SK-N-SH (cell line): ENCODE measurements at regions not wholly inside any gene's neighbourhood (a gene's known extent, or its start where the extent isn't known, plus 50 kb on each side); places are given as distances from the start of the nearest gene placed in this dataset.

Source experiments
- CTCF ChIA-PET: fragments of 300-600, 350-600 bp; formaldehyde crosslinking; extraction: SDS; loops from one replicate; lab custom pipeline; 2021; lab: Yijun Ruan, JAX
- POLR2A ChIA-PET: fragments of 350-600 bp; sonication (Branson Sonifier 250); formaldehyde crosslinking; extraction: SDS; loops from one replicate; lab custom pipeline; 2020; ENCODE audit warnings: antibody characterized with exemption, inconsistent platforms; lab: Yijun Ruan, JAX
- DNase-seq: peaks from one replicate; pipeline ENCODE4 v3.0.0; 2012
- H2AFZ ChIP-seq: fragments of 200-600 bp; sonication (generic); 2 replicates; pipeline ENCODE4 v1.8.1; 2016; ENCODE audit warnings: antibody characterized with exemption, mild to moderate bottlenecking, low read depth
- H3F3A ChIP-seq: fragments of 200-600 bp; sonication (generic); replicated peaks from 2 replicates; pipeline ENCODE3; 2016; ENCODE audit warnings: antibody characterized with exemption, mild to moderate bottlenecking; ENCODE audit not compliant: insufficient read depth
- H3K27ac ChIP-seq, 2 experiments: fragments of 200-500 bp in 1 of 2; fragments of 200-600 bp in 1 of 2; sonication (Bioruptor generic) in 1 of 2; sonication (generic), shearing (Covaris generic) in 1 of 2; 2 replicates each; pipeline versions ENCODE4 v1.5.1 to v1.6.1; 2014 to 2016; ENCODE audit warnings: low read depth in 2 of 2, inconsistent platforms in 1 of 2, low read length in 1 of 2, mild to moderate bottlenecking in 1 of 2, mixed read lengths in 1 of 2
- H3K27me3 ChIP-seq: fragments of 200-600 bp; sonication (generic), shearing (Covaris generic); 2 replicates; pipeline ENCODE4 v1.6.1; 2016; ENCODE audit warnings: mixed run types; ENCODE audit not compliant: insufficient read depth
- H3K36me3 ChIP-seq, 2 experiments: fragments of 200-500 bp in 1 of 2; fragments of 200-600 bp in 1 of 2; sonication (Bioruptor generic) in 1 of 2; sonication (generic) in 1 of 2; replicated peaks in 1 of 2; 2 replicates each; pipeline versions ENCODE3 to v1.5.1; 2014 to 2016; ENCODE audit warnings: low read length in 1 of 2, mild to moderate bottlenecking in 1 of 2; ENCODE audit not compliant: insufficient read depth in 2 of 2, control insufficient read depth in 1 of 2
- H3K4me1 ChIP-seq, 2 experiments: fragments of 200-500 bp in 1 of 2; fragments of 200-600 bp in 1 of 2; sonication (Bioruptor generic) in 1 of 2; sonication (generic), shearing (Covaris generic) in 1 of 2; 2 replicates each; pipeline versions ENCODE4 v1.5.1 to v1.6.1; 2014 to 2016; ENCODE audit warnings: low read depth in 1 of 2, low read length in 1 of 2, mixed run types in 1 of 2; ENCODE audit not compliant: insufficient read depth in 2 of 2, control insufficient read depth in 1 of 2
- H3K4me2 ChIP-seq: fragments of 200-600 bp; sonication (generic), shearing (Covaris generic); 2 replicates; pipeline ENCODE4 v1.6.1; 2017; ENCODE audit warnings: mixed run types
- H3K4me3 ChIP-seq, 2 experiments: fragments of 200-500 bp in 1 of 2; fragments of 200-600 bp in 1 of 2; sonication (Bioruptor generic) in 1 of 2; sonication (generic), shearing (Covaris generic) in 1 of 2; 2 replicates each; pipeline versions ENCODE4 v1.5.1 to v1.8.1; 2014 to 2016; ENCODE audit warnings: low read depth in 2 of 2, inconsistent platforms in 1 of 2, low read length in 1 of 2, mild to moderate bottlenecking in 1 of 2, mixed read lengths in 1 of 2, moderate library complexity in 1 of 2
- H3K79me2 ChIP-seq: fragments of 200-600 bp; sonication (generic); 2 replicates; pipeline ENCODE4 v1.8.1; 2017; ENCODE audit warnings: mild to moderate bottlenecking; ENCODE audit not compliant: insufficient read depth
- H3K9ac ChIP-seq: fragments of 200-600 bp; sonication (generic); 2 replicates; pipeline ENCODE4 v1.6.1; 2017; ENCODE audit warnings: mixed run types
- H3K9me2 ChIP-seq: fragments of 200-600 bp; sonication (generic); 2 replicates; pipeline ENCODE4 v1.6.1; 2017; ENCODE audit warnings: mixed run types
- H3K9me3 ChIP-seq: fragments of 200-600 bp; sonication (generic); 2 replicates; pipeline ENCODE4 v1.6.1; 2017; ENCODE audit warnings: mixed run types, mild to moderate bottlenecking, moderate library complexity
- H4K20me1 ChIP-seq: fragments of 200-600 bp; sonication (generic); 2 replicates; pipeline ENCODE4 v1.6.1; 2017; ENCODE audit warnings: mild to moderate bottlenecking, mixed run types; ENCODE audit not compliant: insufficient read depth
- CHD2 ChIP-seq: fragments of 150-350 bp; IDR thresholded peaks from 2 replicates; pipeline ENCODE4 v1.6.1; 2018; ENCODE audit warnings: low read length; ENCODE audit not compliant: partially characterized antibody
- CTCF ChIP-seq: fragments of 200-600 bp; sonication (generic); IDR thresholded peaks from 2 replicates; pipeline ENCODE4 v1.6.1; 2017; ENCODE audit warnings: antibody characterized with exemption, mild to moderate bottlenecking, moderate library complexity
- ELF1 ChIP-seq: IDR thresholded peaks from 2 replicates; pipeline ENCODE4 v1.4.0; 2012
- EZH2phosphoT487 ChIP-seq: fragments of 200-600 bp; sonication (generic); IDR thresholded peaks from 2 replicates; pipeline ENCODE4 v1.6.1; 2017; ENCODE audit warnings: low read depth, mixed run types, mild to moderate bottlenecking, antibody characterized with exemption, moderate library complexity, borderline replicate concordance
- FOXM1 ChIP-seq: IDR thresholded peaks from 2 replicates; pipeline ENCODE4 v1.4.0; 2012; ENCODE audit warnings: low read depth, mild to moderate bottlenecking
- GABPA ChIP-seq: IDR thresholded peaks from 2 replicates; pipeline ENCODE4 v1.4.0; 2012; ENCODE audit warnings: low read depth, mild to moderate bottlenecking
- GATA2 ChIP-seq: sonication (generic); formaldehyde crosslinking; IDR thresholded peaks from 2 replicates; pipeline ENCODE4 v1.5.0; 2020; ENCODE audit warnings: mild to moderate bottlenecking, missing genetic modification reagents
- IRF3 ChIP-seq: fragments of 150-350 bp; IDR thresholded peaks from 2 replicates; pipeline ENCODE4 v1.6.1; 2016; ENCODE audit warnings: mild to moderate bottlenecking, low read depth, low read length
- NFIC ChIP-seq: IDR thresholded peaks from 2 replicates; pipeline ENCODE4 v1.4.0; 2012; ENCODE audit warnings: borderline replicate concordance
- NRF1 ChIP-seq: IDR thresholded peaks from 2 replicates; pipeline ENCODE4 v1.6.1; 2012; ENCODE audit warnings: low read depth, mild to moderate bottlenecking, low read length
- PBX3 ChIP-seq: IDR thresholded peaks from 2 replicates; pipeline ENCODE4; 2012
- POLR2AphosphoS5 ChIP-seq: IDR thresholded peaks from 2 replicates; pipeline ENCODE4 v1.6.1; 2012; ENCODE audit warnings: low read depth, low read length
- RAD21 ChIP-seq: IDR thresholded peaks from 2 replicates; pipeline ENCODE4 v1.6.1; 2012; ENCODE audit warnings: mild to moderate bottlenecking, low read length
- RCOR1 ChIP-seq: fragments of 150-350 bp; IDR thresholded peaks from 2 replicates; pipeline ENCODE4 v1.6.1; 2017; ENCODE audit warnings: antibody characterized with exemption, low read length
- REST ChIP-seq: IDR thresholded peaks from 2 replicates; pipeline ENCODE4 v1.6.1; 2012; ENCODE audit warnings: mild to moderate bottlenecking, low read depth, low read length, moderate library complexity
- RFX5 ChIP-seq: IDR thresholded peaks from 2 replicates; pipeline ENCODE4 v1.6.1; 2012; ENCODE audit warnings: mild to moderate bottlenecking, improper control_type of control experiment, low read length
- RXRA ChIP-seq: IDR thresholded peaks from 2 replicates; pipeline ENCODE4 v1.4.0; 2012; ENCODE audit warnings: low read depth, mild to moderate bottlenecking, borderline replicate concordance
- USF1 ChIP-seq: IDR thresholded peaks from 2 replicates; pipeline ENCODE4 v1.4.0; 2012; ENCODE audit warnings: low read depth, borderline replicate concordance
- USF2 ChIP-seq: fragments of 150-350 bp; IDR thresholded peaks from 2 replicates; pipeline ENCODE4 v1.6.1; 2017; ENCODE audit warnings: antibody characterized with exemption, low read length, low read depth, borderline replicate concordance
- ZBTB33 ChIP-seq: IDR thresholded peaks from 2 replicates; pipeline ENCODE4 v1.4.0; 2012; ENCODE audit warnings: low read depth, borderline replicate concordance
- WGBS: methylation state at CpG from one replicate; pipeline ENCODE4 v1.1.6; 2017; ENCODE audit warnings: low lambda C conversion rate; 5-methylcytosine and 5-hydroxymethylcytosine counted together

GRCh38 chr1:22328331-22329147, 123.1 kb upstream of the ZBTB40 start:
- ChIA-PET CTCF (interaction anchor here (0.7 to 2.3 kb wide), 6 partner anchors 11 to 196 kb away, joined by 3 to 8 read pairs (median 3); no protein-coding TSS in a partner anchor), POLR2A (interaction anchor here (1.2 to 1.4 kb wide), 2 partner anchors 11 to 84 kb away, joined by 4 to 7 read pairs; no protein-coding TSS in a partner anchor)
- 33% methylated on average over 13 of the region's 17 CpGs for WGBS
- Histone ChIP-seq H3K27ac (peak overlapping the region in 1 of 2 experiments; percentile 96; a peak in 2 of 4 replicates), H3K9me2 (no peaks in the 10 kb centered on the region), H3K9me3 (no peaks in the 10 kb centered on the region), H3K4me1 (peaks cover 0 to 62% of the 10 kb centered on the region in 2 experiments; a peak in 2 of 4 replicates), H3K9ac (no peak overlapping the region), H3K79me2 (no peaks in the 10 kb centered on the region), H3K36me3 (no peaks in the 10 kb centered on the region), H4K20me1 (no peaks in the 10 kb centered on the region), H3K27me3 (no peaks in the 10 kb centered on the region; the same call in 1 of the 2 replicates), H2AFZ (no peak overlapping the region), H3F3A (no peaks in the 10 kb centered on the region), H3K4me3 (no peak overlapping the region), H3K4me2 (no peak overlapping the region)
- peak; percentile 85 for DNase-seq
- TF ChIP-seq ZBTB33: no peak
- peak; percentile 37 for TF ChIP-seq RAD21
- TF ChIP-seq GABPA: no peak
- TF ChIP-seq EZH2phosphoT487: no peak
- no peak for TF ChIP-seq USF2
- TF ChIP-seq PBX3: no peak
- TF ChIP-seq IRF3: no peak
- TF ChIP-seq REST: no peak
- TF ChIP-seq ELF1: no peak
- TF ChIP-seq NFIC: no peak
- TF ChIP-seq CTCF: no peak
- TF ChIP-seq RCOR1: peak; percentile 80; the same call in 1 of the 2 replicates
- TF ChIP-seq NRF1: no peak
- no peak for TF ChIP-seq POLR2AphosphoS5
- no peak for TF ChIP-seq USF1
- no peak for TF ChIP-seq RFX5
- TF ChIP-seq CHD2: peak; percentile 71
- no peak for TF ChIP-seq RXRA
- TF ChIP-seq GATA2: peak; percentile 89
- no peak for TF ChIP-seq FOXM1
